Mesendoderm (in vitro differentiated cells): ENCODE measurements at regions not wholly inside any gene's neighbourhood (a gene's known extent, or its start where the extent isn't known, plus 50 kb on each side); places are given as distances from the start of the nearest gene placed in this dataset.
"Not testable (repeated sequence)": the region's sequence is repeated elsewhere in the genome, so short reads cannot be mapped to it uniquely, and the experiment has no call there.

Source experiments
- DNase-seq: peaks from one replicate; pipeline ENCODE4 v3.0.0; 2013
- H2AK5ac ChIP-seq: 2 replicates; pipeline ENCODE4 v1.6.1; 2013; ENCODE audit warnings: low read length, inconsistent platforms
- H2BK120ac ChIP-seq: 2 replicates; pipeline ENCODE4 v1.6.1; 2013; ENCODE audit warnings: low read depth, mild to moderate bottlenecking, low read length, moderate library complexity, mixed read lengths
- H2BK15ac ChIP-seq: replicated peaks from 2 replicates; pipeline ENCODE4 v1.6.1; 2013; ENCODE audit warnings: low read depth, mild to moderate bottlenecking, moderate library complexity
- H2BK5ac ChIP-seq: 2 replicates; pipeline ENCODE4 v1.6.1; 2013; ENCODE audit warnings: low read length, inconsistent platforms
- H3K18ac ChIP-seq: 2 replicates; pipeline ENCODE4 v1.6.1; 2013; ENCODE audit warnings: mild to moderate bottlenecking, low read length, mixed read lengths
- H3K23ac ChIP-seq: one replicate; pipeline ENCODE4 v1.6.1; 2013; ENCODE audit warnings: low read length
- H3K27ac ChIP-seq: 2 replicates; pipeline ENCODE4 v1.5.1; 2013; ENCODE audit warnings: low read depth, mild to moderate bottlenecking, inconsistent platforms, low read length, moderate library complexity
- H3K27me3 ChIP-seq: 2 replicates; pipeline ENCODE4 v1.6.1; 2013; ENCODE audit warnings: low read length, control low read depth, mild to moderate bottlenecking, inconsistent platforms; ENCODE audit not compliant: insufficient read depth, poor library complexity
- H3K36me3 ChIP-seq: 2 replicates; pipeline ENCODE4 v1.6.1; 2013; ENCODE audit warnings: low read length, inconsistent platforms; ENCODE audit not compliant: control insufficient read depth, insufficient read depth
- H3K4ac ChIP-seq: one replicate; pipeline ENCODE4 v1.6.1; 2013; ENCODE audit warnings: low read depth, mild to moderate bottlenecking, low read length, moderate library complexity
- H3K4me1 ChIP-seq: 2 replicates; pipeline ENCODE4 v1.6.1; 2013; ENCODE audit warnings: low read depth, low read length, inconsistent platforms; ENCODE audit not compliant: control insufficient read depth
- H3K4me2 ChIP-seq: 2 replicates; pipeline ENCODE4 v1.6.1; 2013; ENCODE audit warnings: low read length
- H3K4me3 ChIP-seq: 2 replicates; pipeline ENCODE4 v1.5.1; 2013; ENCODE audit warnings: mild to moderate bottlenecking, low read length
- H3K56ac ChIP-seq: one replicate; pipeline ENCODE4 v1.6.1; 2013; ENCODE audit warnings: low read length
- H3K79me1 ChIP-seq: 2 replicates; pipeline ENCODE4 v1.6.1; 2013; ENCODE audit warnings: low read length, inconsistent platforms
- H3K79me2 ChIP-seq: 2 replicates; pipeline ENCODE4 v1.6.1; 2013; ENCODE audit warnings: mild to moderate bottlenecking, low read length; ENCODE audit not compliant: control insufficient read depth, insufficient read depth
- H3K9ac ChIP-seq: 2 replicates; pipeline ENCODE4 v1.6.1; 2013; ENCODE audit warnings: low read length, inconsistent platforms
- H4K5ac ChIP-seq: one replicate; pipeline ENCODE4 v1.6.1; 2013; ENCODE audit warnings: low read length
- H4K8ac ChIP-seq: one replicate; pipeline ENCODE4 v1.6.1; 2013; ENCODE audit warnings: low read depth, mild to moderate bottlenecking, control low read depth, low read length, moderate library complexity
- WGBS: extraction: QIAGEN DNeasy Blood & Tissue Kit; methylation state at CpG from one replicate; pipeline ENCODE4 v1.1.7; 2013; ENCODE audit warnings: low lambda C conversion rate, missing lambda C conversion rate; ENCODE audit not compliant: insufficient coverage; ENCODE audit errors: extremely low coverage; 5-methylcytosine and 5-hydroxymethylcytosine counted together

DNA sequence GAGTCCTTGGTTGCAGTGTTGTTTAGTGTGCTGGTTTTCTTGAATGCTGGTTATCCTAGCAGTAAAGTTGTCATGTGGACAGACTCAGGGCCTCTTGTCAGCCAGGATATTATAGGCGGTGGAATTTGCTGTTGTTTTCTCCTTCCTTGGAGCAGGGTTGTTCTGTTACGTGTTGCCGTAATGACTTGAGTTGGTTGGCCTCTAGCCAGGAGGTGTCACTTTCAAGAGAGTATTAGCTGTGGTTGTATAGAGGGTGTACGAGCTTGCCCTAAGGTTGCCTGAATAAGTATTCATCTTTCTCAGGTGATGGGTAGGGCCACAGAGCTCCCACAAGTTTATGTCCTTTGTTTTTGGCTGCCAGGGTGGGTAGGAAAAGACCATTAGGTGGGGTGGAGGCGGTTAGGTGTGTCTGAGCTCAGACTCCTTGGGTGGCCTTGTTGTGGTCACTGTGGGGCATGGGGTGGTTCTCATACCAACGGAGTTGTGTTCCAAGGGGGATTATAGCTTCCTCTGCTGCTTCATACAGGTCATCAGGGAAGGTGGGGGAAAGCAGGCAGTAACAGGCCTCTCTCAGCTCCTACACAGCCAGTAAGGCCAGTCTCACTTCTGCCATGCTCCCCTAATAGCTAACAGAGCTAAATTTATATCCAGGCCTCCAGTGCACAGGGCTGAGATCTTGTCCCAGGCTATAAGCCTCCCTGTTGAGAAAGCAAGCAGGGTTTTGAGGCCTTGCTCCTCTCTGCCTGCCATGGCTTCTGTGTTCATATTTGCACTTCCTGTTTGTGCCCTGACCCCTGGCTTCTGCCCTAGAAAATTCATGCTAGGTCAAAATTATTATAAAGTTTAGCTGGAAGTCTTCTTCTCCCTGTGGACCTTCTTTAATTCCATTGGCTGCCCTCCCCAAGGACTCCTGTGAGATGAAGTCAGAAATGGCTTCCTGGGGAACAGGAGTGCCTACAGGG, 594.7 kb downstream of the RAPGEF2 start:
- H2BK120ac ChIP-seq, result no peak overlapping the region
- no peak overlapping the region for H3K4me2 ChIP-seq
- no peaks in the 10 kb centered on the region for H3K36me3 ChIP-seq
- H3K4me3 ChIP-seq, result no peak overlapping the region
- H2AK5ac ChIP-seq, result no peak overlapping the region
- no peak overlapping the region for H3K9ac ChIP-seq
- H2BK15ac ChIP-seq, result no peak overlapping the region
- H3K27me3 ChIP-seq, result no peaks in the 10 kb centered on the region
- no peak overlapping the region for H4K5ac ChIP-seq
- H3K27ac ChIP-seq, result no peak overlapping the region
- no peaks in the 10 kb centered on the region for H3K79me1 ChIP-seq
- H3K4ac ChIP-seq, result no peak overlapping the region
- H2BK5ac ChIP-seq, result no peak overlapping the region
- no peak for DNase-seq
- no peak overlapping the region for H4K8ac ChIP-seq
- H3K79me2 ChIP-seq, result no peaks in the 10 kb centered on the region
- no CpG with 5 or more reads among the region's 6 CpGs for WGBS
- H3K4me1 ChIP-seq, result no peaks in the 10 kb centered on the region
- H3K23ac ChIP-seq, result no peak overlapping the region
- H3K18ac ChIP-seq, result no peak overlapping the region
- no peak overlapping the region for H3K56ac ChIP-seq

GRCh38 chr4:159698336-159698735, 595.5 kb downstream of the RAPGEF2 start:
- no CpG with 5 or more reads among the region's 3 CpGs for WGBS
- Histone ChIP-seq H3K4me3 (no peak overlapping the region), H2BK5ac (no peak overlapping the region), H3K4ac (no peak overlapping the region), H4K5ac (no peak overlapping the region), H4K8ac (no peak overlapping the region), H3K18ac (no peak overlapping the region), H3K27me3 (no peaks in the 10 kb centered on the region), H3K23ac (no peak overlapping the region), H3K56ac (no peak overlapping the region), H2BK15ac (no peak overlapping the region), H3K79me1 (no peaks in the 10 kb centered on the region), H3K79me2 (no peaks in the 10 kb centered on the region), H3K4me2 (no peak overlapping the region), H2AK5ac (no peak overlapping the region), H2BK120ac (peak overlapping the region; percentile 28), H3K9ac (no peak overlapping the region), H3K36me3 (no peaks in the 10 kb centered on the region), H3K27ac (no peak overlapping the region), H3K4me1 (no peaks in the 10 kb centered on the region)
- DNase-seq, result no peak

DNA sequence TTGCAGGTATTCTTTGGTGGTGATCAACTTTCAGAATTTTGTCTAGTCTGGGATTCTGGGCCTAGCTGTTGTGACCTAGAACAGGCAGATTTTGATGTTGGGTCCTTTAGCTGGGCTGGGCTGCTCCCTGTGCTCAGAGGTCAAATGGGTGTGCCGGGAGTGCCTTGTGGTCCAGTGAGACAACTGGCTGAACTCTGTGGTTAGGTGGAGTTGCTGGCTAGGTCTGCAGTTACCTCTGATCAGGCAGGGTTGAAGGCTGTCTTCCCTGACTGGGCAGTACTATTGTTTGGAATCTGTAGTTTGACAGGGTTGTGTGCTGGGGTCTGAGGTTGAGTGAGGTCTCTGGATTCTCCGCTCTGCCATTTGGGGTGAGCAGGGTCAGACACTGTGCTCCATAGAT, 599.3 kb downstream of the RAPGEF2 start:
- no peak overlapping the region for H3K27ac ChIP-seq
- no peaks in the 10 kb centered on the region for H3K36me3 ChIP-seq
- no peak overlapping the region for H2BK5ac ChIP-seq
- H4K5ac ChIP-seq, result no peak overlapping the region
- no peak overlapping the region for H2BK120ac ChIP-seq
- no peak overlapping the region for H3K4me2 ChIP-seq
- no peak overlapping the region for H3K4me3 ChIP-seq
- H3K27me3 ChIP-seq, result no peaks in the 10 kb centered on the region
- H3K18ac ChIP-seq, result no peak overlapping the region
- H3K79me1 ChIP-seq, result no peaks in the 10 kb centered on the region
- H3K4ac ChIP-seq, result no peak overlapping the region
- H2BK15ac ChIP-seq, result no peak overlapping the region
- H3K23ac ChIP-seq, result no peak overlapping the region
- H3K56ac ChIP-seq, result no peak overlapping the region
- no peaks in the 10 kb centered on the region for H3K4me1 ChIP-seq
- DNase-seq, result no peak
- WGBS, result no CpG with 5 or more reads among the region's 2 CpGs
- H3K79me2 ChIP-seq, result no peaks in the 10 kb centered on the region
- H3K9ac ChIP-seq, result no peak overlapping the region
- H4K8ac ChIP-seq, result no peak overlapping the region
- H2AK5ac ChIP-seq, result no peak overlapping the region

- no peak for DNase-seq
- H3K4me1 ChIP-seq, result no peaks in the 10 kb centered on the region
- H4K5ac ChIP-seq, result no peak overlapping the region
- no peak overlapping the region for H3K4ac ChIP-seq
- no peak overlapping the region for H2AK5ac ChIP-seq
- no peaks in the 10 kb centered on the region for H3K79me2 ChIP-seq
- H3K36me3 ChIP-seq, result no peaks in the 10 kb centered on the region
- H4K8ac ChIP-seq, result no peak overlapping the region
- no peaks in the 10 kb centered on the region for H3K27me3 ChIP-seq
- no peak overlapping the region for H2BK5ac ChIP-seq
- H3K79me1 ChIP-seq, result no peaks in the 10 kb centered on the region
- no peak overlapping the region for H3K27ac ChIP-seq
- no peak overlapping the region for H2BK15ac ChIP-seq
- H3K23ac ChIP-seq, result no peak overlapping the region
- no peak overlapping the region for H2BK120ac ChIP-seq
- H3K18ac ChIP-seq, result no peak overlapping the region
- H3K9ac ChIP-seq, result no peak overlapping the region
- H3K56ac ChIP-seq, result no peak overlapping the region
- no peak overlapping the region for H3K4me3 ChIP-seq
- no peak overlapping the region for H3K4me2 ChIP-seq
Measured at GRCh38 chr4:159705334-159705733, 602.5 kb downstream of the RAPGEF2 start.

GRCh38 chr4:159706704-159707103, 603.8 kb downstream of the RAPGEF2 start:
- Histone ChIP-seq H3K4me3 (no peak overlapping the region), H2BK5ac (no peak overlapping the region), H3K79me1 (no peaks in the 10 kb centered on the region), H3K23ac (no peak overlapping the region), H3K27me3 (no peaks in the 10 kb centered on the region), H3K9ac (no peak overlapping the region), H3K79me2 (no peaks in the 10 kb centered on the region), H3K4ac (no peak overlapping the region), H3K27ac (no peak overlapping the region), H4K8ac (no peak overlapping the region), H2BK120ac (no peak overlapping the region), H3K18ac (no peak overlapping the region), H4K5ac (no peak overlapping the region), H3K4me1 (no peaks in the 10 kb centered on the region), H3K36me3 (no peaks in the 10 kb centered on the region), H3K56ac (no peak overlapping the region), H3K4me2 (no peak overlapping the region), H2BK15ac (no peak overlapping the region), H2AK5ac (no peak overlapping the region)
- DNase-seq, result no peak

- H3K4me3 ChIP-seq, H4K8ac ChIP-seq, H2BK120ac ChIP-seq, H4K5ac ChIP-seq, H2AK5ac ChIP-seq, H2BK15ac ChIP-seq, H3K79me1 ChIP-seq, H3K4me1 ChIP-seq, H3K23ac ChIP-seq, H3K18ac ChIP-seq, H3K9ac ChIP-seq, H3K36me3 ChIP-seq, H3K4me2 ChIP-seq, H2BK5ac ChIP-seq, H3K27me3 ChIP-seq, H3K56ac ChIP-seq, H3K79me2 ChIP-seq, DNase-seq, H3K27ac ChIP-seq, H3K4ac ChIP-seq: not testable (repeated sequence)
- WGBS, result no CpG with 5 or more reads among the region's 25 CpGs
Measured at GRCh38 chr4:159715180-159715579, 612.3 kb downstream of the RAPGEF2 start.
